WTC11 (cell line): ENCODE measurements at regions not wholly inside any gene's neighbourhood (a gene's known extent, or its start where the extent isn't known, plus 50 kb on each side); places are given as distances from the start of the nearest gene placed in this dataset.

Experiments used
- ATAC-seq: fragments of 200-7000 bp; cut with Tn5 transposase; 2 replicates; pipeline ENCODE4 v1.10.0; 2021; ENCODE audit warnings: mild to moderate bottlenecking, moderate library complexity
- CTCF ChIA-PET: fragments of 300-600 bp; sonication (Branson Sonifier 250); formaldehyde crosslinking; loops from one replicate; lab custom pipeline; 2021; ENCODE audit warnings: antibody characterized with exemption; lab: Charles Lee
- POLR2A ChIA-PET: fragments of 350-600 bp; sonication (Branson Sonifier 250); formaldehyde crosslinking; loops from one replicate; lab custom pipeline; 2021; ENCODE audit warnings: antibody characterized with exemption; lab: Charles Lee
- DNase-seq: peaks from one replicate; pipeline ENCODE4 v3.0.0; 2021; ENCODE audit warnings: low spot score
- H3K27ac Mint-ChIP-seq: 2 replicates; pipeline ENCODE4 v1.8.0; 2021; ENCODE audit warnings: mixed read lengths
- H3K27me3 Mint-ChIP-seq: 2 replicates; pipeline ENCODE4 v1.8.0; 2021; ENCODE audit warnings: low read depth, mild to moderate bottlenecking, moderate library complexity, mixed read lengths
- H3K36me3 Mint-ChIP-seq: 2 replicates; pipeline ENCODE4 v1.8.0; 2021; ENCODE audit warnings: mixed read lengths
- H3K4me1 Mint-ChIP-seq: 2 replicates; pipeline ENCODE4 v1.8.0; 2022; ENCODE audit warnings: mixed read lengths
- H3K4me3 Mint-ChIP-seq: 2 replicates; pipeline ENCODE4 v1.8.0; 2021; ENCODE audit warnings: mild to moderate bottlenecking, moderate library complexity, mixed read lengths
- H3K9me3 Mint-ChIP-seq: 2 replicates; pipeline ENCODE4 v1.8.0; 2021; ENCODE audit warnings: mixed read lengths
- ELF4 ChIP-seq: sonication (generic); formaldehyde crosslinking; IDR thresholded peaks from 2 replicates; pipeline ENCODE4 v1.8.1; 2022; ENCODE audit warnings: low read depth, mild to moderate bottlenecking, moderate library complexity, missing genetic modification reagents
- HMGA2 ChIP-seq: fragments of 250-450 bp; sonication (Bioruptor Pico); IDR thresholded peaks from 2 replicates; pipeline ENCODE4 v1.4.0; 2021; ENCODE audit warnings: mild to moderate bottlenecking, moderate library complexity
- IRF2 ChIP-seq: sonication (generic); formaldehyde crosslinking; IDR thresholded peaks from 2 replicates; pipeline ENCODE4 v1.8.0; 2022; ENCODE audit warnings: low read depth, missing genetic modification reagents, borderline replicate concordance
- JAZF1 ChIP-seq: fragments of 250-450 bp; sonication (Bioruptor Pico); IDR thresholded peaks from 2 replicates; pipeline ENCODE4 v1.9.0; 2021; ENCODE audit warnings: moderate library complexity, mild to moderate bottlenecking, inconsistent platforms
- MYBL2 ChIP-seq: sonication (generic); formaldehyde crosslinking; IDR thresholded peaks from 2 replicates; pipeline ENCODE4 v1.8.1; 2023; ENCODE audit warnings: mild to moderate bottlenecking, moderate library complexity, missing genetic modification reagents
- PRRX2 ChIP-seq: fragments of 250-450 bp; sonication (Bioruptor Pico); IDR thresholded peaks from 2 replicates; pipeline ENCODE4 v1.8.0; 2021; ENCODE audit warnings: mild to moderate bottlenecking
- SMAD4 ChIP-seq: sonication (generic); formaldehyde crosslinking; IDR thresholded peaks from 2 replicates; pipeline ENCODE4 v1.8.0; 2022; ENCODE audit warnings: mild to moderate bottlenecking, missing genetic modification reagents
- ZNF138 ChIP-seq: sonication (generic); formaldehyde crosslinking; conservative IDR thresholded peaks from 2 replicates; pipeline ENCODE4 v1.8.1; 2022; ENCODE audit warnings: mild to moderate bottlenecking, moderate library complexity, missing genetic modification reagents
- ZNF423 ChIP-seq: fragments of 250-450 bp; sonication (Bioruptor Pico); IDR thresholded peaks from 2 replicates; pipeline ENCODE4 v2.1.2; 2022; ENCODE audit warnings: mild to moderate bottlenecking, moderate library complexity
- ZNF425 ChIP-seq: fragments of 250-450 bp; sonication (Bioruptor Pico); conservative IDR thresholded peaks from 2 replicates; pipeline ENCODE4 v1.9.0; 2021; ENCODE audit warnings: mild to moderate bottlenecking
- TF ChIP-seq, protein P1 (sequence below): sonication (generic); formaldehyde crosslinking; IDR thresholded peaks from 2 replicates; pipeline ENCODE4 v1.8.1; 2023; ENCODE audit warnings: mild to moderate bottlenecking, missing genetic modification reagents, moderate library complexity
- TF ChIP-seq, protein P2 (sequence below): fragments of 250-450 bp; sonication (Bioruptor Pico); IDR thresholded peaks from 2 replicates; pipeline ENCODE4 v1.8.0; 2021; ENCODE audit warnings: mild to moderate bottlenecking
- TF ChIP-seq, protein P3 (sequence below): fragments of 200-600 bp; IDR thresholded peaks from 2 replicates; pipeline ENCODE4 v1.8.0; 2022; ENCODE audit warnings: antibody characterized with exemption

DNA sequence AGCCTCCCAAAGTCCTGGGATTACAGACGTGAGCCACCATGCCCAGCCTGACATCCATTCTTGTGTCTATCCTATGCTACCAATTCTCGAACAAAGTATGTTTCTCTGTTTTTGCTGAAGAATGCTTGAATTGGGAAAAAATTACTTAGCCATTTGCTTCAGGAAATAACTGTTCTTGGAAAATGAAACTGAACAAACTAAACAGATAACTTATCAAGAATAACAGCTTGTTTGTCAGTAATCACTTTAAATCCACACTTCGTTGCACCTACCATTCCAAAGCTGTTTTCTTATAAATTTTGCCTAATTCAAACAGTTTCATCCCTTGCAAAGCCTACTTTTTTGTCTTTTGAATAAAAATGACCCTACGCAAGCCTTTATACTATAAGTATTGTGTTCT is 672.9 kb downstream of the SUCLG1 start (continued):
- TF ChIP-seq ZNF425, result no peak

DNA sequence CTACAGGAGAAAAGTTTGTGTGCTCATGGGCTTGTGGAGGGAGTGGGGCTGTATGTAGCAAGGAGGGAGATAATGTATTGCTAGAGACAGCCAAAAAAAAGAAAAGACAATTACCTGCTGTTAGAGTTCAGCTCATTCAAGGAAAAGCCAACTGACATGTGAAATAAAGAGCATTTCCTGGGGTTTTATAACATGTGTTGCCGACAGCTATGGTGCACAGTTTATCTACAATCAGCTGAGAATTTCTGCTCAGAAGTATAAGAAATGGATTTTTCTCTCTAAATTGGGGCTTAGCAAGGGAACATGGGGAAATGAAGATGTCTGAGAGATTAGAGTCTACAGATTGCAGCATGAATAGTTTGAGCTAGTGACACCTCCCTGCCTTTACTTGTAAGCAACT is 674.1 kb downstream of the SUCLG1 start:
- Mint-ChIP-seq H3K4me3 (no peak overlapping the region), H3K9me3 (no peaks in the 10 kb centered on the region), H3K27ac (no peak overlapping the region; the same call in 1 of the 2 replicates), H3K27me3 (no peaks in the 10 kb centered on the region), H3K4me1 (peaks cover 66% of the 10 kb centered on the region), H3K36me3 (no peaks in the 10 kb centered on the region)
- DNase-seq, result no peak
- TF ChIP-seq MYBL2 (CRISPR knock-in tag) (no peak), SMAD4 (no peak), PRRX2 (CRISPR knock-in tag) (no peak)
- TF ChIP-seq, protein P1, sequence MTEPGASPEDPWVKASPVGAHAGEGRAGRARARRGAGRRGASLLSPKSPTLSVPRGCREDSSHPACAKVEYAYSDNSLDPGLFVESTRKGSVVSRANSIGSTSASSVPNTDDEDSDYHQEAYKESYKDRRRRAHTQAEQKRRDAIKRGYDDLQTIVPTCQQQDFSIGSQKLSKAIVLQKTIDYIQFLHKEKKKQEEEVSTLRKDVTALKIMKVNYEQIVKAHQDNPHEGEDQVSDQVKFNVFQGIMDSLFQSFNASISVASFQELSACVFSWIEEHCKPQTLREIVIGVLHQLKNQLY, result no peak
- POLR2A ChIA-PET, result no interaction called here
- CTCF ChIA-PET, result interaction anchor here (1.2 to 1.3 kb wide), 2 partner anchors 183 to 518 kb away, joined by 3 read pairs; no protein-coding TSS in a partner anchor
- no peak for ATAC-seq

DNA sequence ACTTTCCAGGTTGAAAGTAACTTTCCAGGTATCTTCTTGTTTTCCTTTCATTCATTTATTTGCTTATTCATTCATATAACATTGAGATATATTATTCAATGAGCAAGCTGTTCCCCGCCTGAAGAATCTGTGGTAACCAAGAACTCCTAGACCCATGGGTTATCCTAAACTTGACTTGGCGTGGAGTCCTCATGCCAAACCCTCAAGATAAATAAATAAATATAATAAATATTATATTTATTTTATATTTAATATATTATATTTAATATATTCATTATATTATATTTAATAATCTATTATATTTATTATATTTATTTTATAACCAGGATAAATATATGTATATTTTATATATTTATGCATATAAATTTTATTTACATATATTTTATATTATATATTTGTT is 674.8 kb downstream of the SUCLG1 start:
- no peak for ATAC-seq
- Mint-ChIP-seq H3K4me1 (peaks cover 61% of the 10 kb centered on the region), H3K9me3 (no peaks in the 10 kb centered on the region), H3K27me3 (no peaks in the 10 kb centered on the region), H3K27ac (no peak overlapping the region), H3K4me3 (no peak overlapping the region)
- no peak for DNase-seq
- ChIA-PET POLR2A (no interaction called here), CTCF (interaction anchor here (1.2 to 1.3 kb wide), 2 partner anchors 184 to 519 kb away, joined by 3 read pairs; no protein-coding TSS in a partner anchor)
- no peak for TF ChIP-seq JAZF1 (CRISPR knock-in tag)
- peak; percentile 92 for TF ChIP-seq HMGA2 (CRISPR knock-in tag)
- TF ChIP-seq, all 79 proteins: peak for 1
- H3K36me3 Mint-ChIP-seq, result no peaks in the 10 kb centered on the region

GRCh38 chr2:83782122-83782521 is 677.0 kb downstream of the SUCLG1 start:
- POLR2A ChIA-PET, result no interaction called here
- CTCF ChIA-PET, result interaction anchor here (1.2 to 2.0 kb wide), 3 partner anchors 185 to 533 kb away, joined by 5 to 6 read pairs (median 6); no protein-coding TSS in a partner anchor
- no peaks in the 10 kb centered on the region for H3K9me3 Mint-ChIP-seq

More at GRCh38 chr2:83782122-83782521, 677.0 kb downstream of the SUCLG1 start:
- no peak for TF ChIP-seq IRF2 (CRISPR knock-in tag)
- no peak for TF ChIP-seq SMAD4
- no peak for TF ChIP-seq ZNF138 (CRISPR knock-in tag)
- no peak for TF ChIP-seq ZNF423 (CRISPR knock-in tag)
- TF ChIP-seq ELF4 (CRISPR knock-in tag), result no peak
- TF ChIP-seq, protein P2, sequence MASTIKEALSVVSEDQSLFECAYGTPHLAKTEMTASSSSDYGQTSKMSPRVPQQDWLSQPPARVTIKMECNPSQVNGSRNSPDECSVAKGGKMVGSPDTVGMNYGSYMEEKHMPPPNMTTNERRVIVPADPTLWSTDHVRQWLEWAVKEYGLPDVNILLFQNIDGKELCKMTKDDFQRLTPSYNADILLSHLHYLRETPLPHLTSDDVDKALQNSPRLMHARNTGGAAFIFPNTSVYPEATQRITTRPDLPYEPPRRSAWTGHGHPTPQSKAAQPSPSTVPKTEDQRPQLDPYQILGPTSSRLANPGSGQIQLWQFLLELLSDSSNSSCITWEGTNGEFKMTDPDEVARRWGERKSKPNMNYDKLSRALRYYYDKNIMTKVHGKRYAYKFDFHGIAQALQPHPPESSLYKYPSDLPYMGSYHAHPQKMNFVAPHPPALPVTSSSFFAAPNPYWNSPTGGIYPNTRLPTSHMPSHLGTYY, result no peak
- TF ChIP-seq, protein P3, sequence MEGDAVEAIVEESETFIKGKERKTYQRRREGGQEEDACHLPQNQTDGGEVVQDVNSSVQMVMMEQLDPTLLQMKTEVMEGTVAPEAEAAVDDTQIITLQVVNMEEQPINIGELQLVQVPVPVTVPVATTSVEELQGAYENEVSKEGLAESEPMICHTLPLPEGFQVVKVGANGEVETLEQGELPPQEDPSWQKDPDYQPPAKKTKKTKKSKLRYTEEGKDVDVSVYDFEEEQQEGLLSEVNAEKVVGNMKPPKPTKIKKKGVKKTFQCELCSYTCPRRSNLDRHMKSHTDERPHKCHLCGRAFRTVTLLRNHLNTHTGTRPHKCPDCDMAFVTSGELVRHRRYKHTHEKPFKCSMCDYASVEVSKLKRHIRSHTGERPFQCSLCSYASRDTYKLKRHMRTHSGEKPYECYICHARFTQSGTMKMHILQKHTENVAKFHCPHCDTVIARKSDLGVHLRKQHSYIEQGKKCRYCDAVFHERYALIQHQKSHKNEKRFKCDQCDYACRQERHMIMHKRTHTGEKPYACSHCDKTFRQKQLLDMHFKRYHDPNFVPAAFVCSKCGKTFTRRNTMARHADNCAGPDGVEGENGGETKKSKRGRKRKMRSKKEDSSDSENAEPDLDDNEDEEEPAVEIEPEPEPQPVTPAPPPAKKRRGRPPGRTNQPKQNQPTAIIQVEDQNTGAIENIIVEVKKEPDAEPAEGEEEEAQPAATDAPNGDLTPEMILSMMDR, result no peak
- H3K4me1 Mint-ChIP-seq, result peaks cover 39% of the 10 kb centered on the region
- no peak overlapping the region for H3K4me3 Mint-ChIP-seq
- DNase-seq (no peak), ATAC-seq (peak; percentile 53)
- no peak overlapping the region for H3K27ac Mint-ChIP-seq
- H3K27me3 Mint-ChIP-seq, result no peaks in the 10 kb centered on the region
- no peaks in the 10 kb centered on the region for H3K36me3 Mint-ChIP-seq
